HepG2 (cell line): ENCODE measurements at regions not wholly inside any gene's neighbourhood (a gene's known extent, or its start where the extent isn't known, plus 50 kb on each side); places are given as distances from the start of the nearest gene placed in this dataset.
"Not testable (repeated sequence)": the region's sequence is repeated elsewhere in the genome, so short reads cannot be mapped to it uniquely, and the experiment has no call there.

ENCODE experiments used
- ATAC-seq: fragments of 200-7000 bp; cut with Tn5 transposase; 3 replicates; pipeline ENCODE4 v1.9.1; 2020; ENCODE audit warnings: mild to moderate bottlenecking, moderate library complexity
- BruUV-seq: library from RNA; stranded (reverse); fragments of 400-500 nt; replicated peaks from 2 replicates; lab custom pipeline; 2021; lab: Mats Ljungman, UMichigan
- CTCF ChIA-PET: fragments of 300-600 bp; formaldehyde crosslinking; extraction: SDS; loops from one replicate; lab custom pipeline; 2021; ENCODE audit warnings: low total read pairs, inconsistent platforms, low intra/inter-chr PET ratio; lab: Yijun Ruan, JAX
- POLR2A ChIA-PET: fragments of 350-600 bp; sonication (Branson Sonifier 250); formaldehyde crosslinking; loops from one replicate; lab custom pipeline; 2020; ENCODE audit warnings: antibody characterized with exemption, inconsistent platforms; lab: Yijun Ruan, JAX
- DNase-seq: peaks from one replicate; pipeline ENCODE4 v3.0.0-alpha.2; 2015; ENCODE audit warnings: low spot score
- FAIRE-seq: peaks from 3 replicates; lab custom pipeline; 2011; peaks lifted over from hg19 to GRCh38; lab: Jason Lieb, UNC
- H2AFZ ChIP-seq: one replicate; pipeline ENCODE4 v1.6.1; 2011; ENCODE audit warnings: low read length, inconsistent platforms
- H3K27ac ChIP-seq: fragments of 300-600 bp; 3 replicates; pipeline ENCODE4 v1.8.0; 2011; ENCODE audit warnings: mixed run types, mild to moderate bottlenecking, mixed read lengths, low read length, inconsistent platforms; ENCODE audit not compliant: insufficient read depth; ENCODE audit errors: extremely low read length
- H3K27me3 ChIP-seq, 2 experiments: fragments of 200-600 bp in 1 of 2; 2 replicates in 1 of 2; 3 replicates in 1 of 2; pipeline versions ENCODE4 v1.6.0 to v1.8.0; 2011; ENCODE audit warnings: low read length in 2 of 2, mild to moderate bottlenecking in 2 of 2, moderate library complexity in 2 of 2, inconsistent platforms in 1 of 2; ENCODE audit not compliant: insufficient read depth in 2 of 2, control insufficient read depth in 1 of 2
- H3K36me3 ChIP-seq, 2 experiments: fragments of 200-600 bp in 1 of 2; replicated peaks in 1 of 2; 2 replicates in 1 of 2; 3 replicates in 1 of 2; pipeline versions ENCODE4 v1.5.1 to v1.8.0; 2011; ENCODE audit warnings: low read length in 2 of 2, inconsistent platforms in 1 of 2; ENCODE audit not compliant: insufficient read depth in 2 of 2, control insufficient read depth in 1 of 2
- H3K4me1 ChIP-seq: 2 replicates; pipeline ENCODE4 v1.5.1; 2012; ENCODE audit warnings: low read length, inconsistent platforms; ENCODE audit not compliant: insufficient read depth
- H3K4me2 ChIP-seq: 2 replicates; pipeline ENCODE4 v1.6.0; 2011; ENCODE audit warnings: low read depth, low read length, inconsistent platforms
- H3K4me3 ChIP-seq, 3 experiments: fragments of 200-600 bp in 1 of 3; sonication (generic), shearing (Covaris generic) in 1 of 3; replicated peaks in 1 of 3; 2 replicates each; pipeline ENCODE4 v1.5.1; 2011 to 2016; ENCODE audit warnings: low read length in 3 of 3, inconsistent platforms in 2 of 3, low read depth in 2 of 3, mild to moderate bottlenecking in 2 of 3, control low read depth in 1 of 3, mixed read lengths in 1 of 3; ENCODE audit not compliant: insufficient read depth in 1 of 3
- H3K79me2 ChIP-seq: one replicate; pipeline ENCODE4 v1.6.1; 2011; ENCODE audit warnings: low read length, inconsistent platforms; ENCODE audit not compliant: insufficient read depth
- H3K9ac ChIP-seq: 2 replicates; pipeline ENCODE4 v1.6.0; 2011; ENCODE audit warnings: mild to moderate bottlenecking, low read depth, low read length, inconsistent platforms; ENCODE audit not compliant: insufficient read depth
- H3K9me3 ChIP-seq: 2 replicates; pipeline ENCODE4 v1.5.1; 2012; ENCODE audit warnings: mild to moderate bottlenecking, low read length
- H4K20me1 ChIP-seq: 2 replicates; pipeline ENCODE4 v1.6.0; 2011; ENCODE audit warnings: inconsistent platforms, mild to moderate bottlenecking, low read length, moderate library complexity; ENCODE audit not compliant: insufficient read depth
- FOXJ3 ChIP-seq: sonication (generic); formaldehyde crosslinking; IDR thresholded peaks from 2 replicates; pipeline ENCODE4 v1.4.0; 2020; ENCODE audit warnings: missing genetic modification reagents, mild to moderate bottlenecking, borderline replicate concordance
- HHEX ChIP-seq: IDR thresholded peaks from 2 replicates; pipeline ENCODE4 v1.6.1; 2016; ENCODE audit warnings: control low read depth
- MAFF ChIP-seq: IDR thresholded peaks from 2 replicates; pipeline ENCODE4 v1.6.1; 2011; ENCODE audit warnings: low read depth, low read length, improper control_type of control experiment
- MAFK ChIP-seq, 2 experiments: IDR thresholded peaks in 1 of 2; conservative IDR thresholded peaks in 1 of 2; 2 replicates each; pipeline ENCODE4 v1.6.1; 2011; ENCODE audit warnings: improper control_type of control experiment in 2 of 2, low read length in 2 of 2
- ZBTB38 ChIP-seq: sonication (generic); formaldehyde crosslinking; IDR thresholded peaks from 2 replicates; pipeline ENCODE4 v1.5.1; 2020; ENCODE audit warnings: mild to moderate bottlenecking, missing genetic modification reagents
- ZNF205 ChIP-seq: IDR thresholded peaks from 2 replicates; pipeline ENCODE4 v1.6.1; 2018; ENCODE audit warnings: missing biosample characterization, missing genetic modification reagents
- ZNF775 ChIP-seq: sonication (generic); formaldehyde crosslinking; IDR thresholded peaks from 2 replicates; pipeline ENCODE4 v1.4.0; 2020; ENCODE audit warnings: missing genetic modification reagents, mild to moderate bottlenecking, moderate library complexity, borderline replicate concordance
- WGBS: methylation state at CpG from one replicate; pipeline ENCODE4 v1.1.6; 2017; ENCODE audit warnings: low lambda C conversion rate; 5-methylcytosine and 5-hydroxymethylcytosine counted together
- in situ Hi-C: cut with HindIII; loops from 2 replicates; pipeline ENCODE4 v1.10.0; 2017; ENCODE audit warnings: low pct_unique_long_range_greater_than_20kb; ENCODE audit not compliant: extremely low pct_ligation_motif_present
- intact Hi-C: fragments of 100-400 bp; cut with micrococcal nuclease; formaldehyde crosslinking; loops from one replicate; pipeline ENCODE4 v1.10.0; 2022; ENCODE audit not compliant: unreplicated experiment

GRCh38 chr2:131724019-131724418 lies 196.3 kb downstream of the CCDC74A start (continued):
- TF ChIP-seq FOXJ3 (CRISPR knock-in tag) = no peak
- no peak for TF ChIP-seq ZBTB38 (CRISPR knock-in tag)
- no peak for TF ChIP-seq HHEX (CRISPR knock-in tag)
- no peak for TF ChIP-seq ZNF775 (CRISPR knock-in tag)
- no peak for TF ChIP-seq ZNF205 (CRISPR knock-in tag)
- TF ChIP-seq, all 625 proteins: peak for 0

DNA sequence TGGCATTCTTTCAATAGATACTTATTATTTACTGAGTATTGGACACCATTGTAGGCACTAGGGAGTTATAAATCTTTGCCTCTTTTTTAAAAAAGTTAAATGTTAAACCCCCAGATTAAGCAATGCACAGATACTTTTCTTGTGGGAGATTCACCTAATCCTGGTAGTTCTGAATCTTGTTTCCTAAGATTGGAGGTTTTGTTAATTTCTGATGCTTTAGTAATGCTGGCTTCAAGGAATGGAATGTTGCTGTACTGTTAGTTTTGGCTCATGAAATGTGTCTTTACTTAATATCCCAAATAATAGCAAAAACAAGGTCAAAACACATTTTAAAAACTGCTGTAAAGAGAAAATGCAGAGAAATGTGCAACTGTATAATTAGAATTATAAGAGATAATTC lies 200.8 kb downstream of the CCDC74A start:
- H3K4me3 ChIP-seq, H3K9me3 ChIP-seq, CTCF ChIA-PET, DNase-seq, BruUV-seq, H3K27me3 ChIP-seq, H3K79me2 ChIP-seq, H3K36me3 ChIP-seq, H4K20me1 ChIP-seq, H3K9ac ChIP-seq, intact Hi-C loops, H3K4me2 ChIP-seq, H3K27ac ChIP-seq, POLR2A ChIA-PET, H2AFZ ChIP-seq, in situ Hi-C loops, FAIRE-seq, ATAC-seq, H3K4me1 ChIP-seq: not testable (repeated sequence)

DNA sequence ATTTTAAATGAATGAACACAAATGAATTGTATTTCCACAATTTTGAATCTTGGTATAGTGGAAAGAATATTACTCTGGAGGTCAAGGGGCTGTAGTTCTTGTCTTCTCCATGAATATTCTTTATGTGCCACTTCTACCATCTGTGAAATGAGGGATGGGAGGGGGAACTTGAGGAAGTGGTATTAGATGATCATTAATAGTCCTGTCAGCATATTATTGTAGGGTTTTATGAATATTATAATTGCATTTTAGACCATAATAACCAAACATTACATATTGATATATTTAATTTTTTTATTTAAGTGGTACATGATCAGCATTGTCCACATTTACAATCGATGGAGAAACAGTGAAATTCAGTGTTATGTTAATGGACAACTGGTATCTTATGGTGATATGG lies 205.8 kb downstream of the CCDC74A start:
- H3K27ac ChIP-seq, in situ Hi-C loops, CTCF ChIA-PET, H3K36me3 ChIP-seq, H3K27me3 ChIP-seq, H3K4me3 ChIP-seq, FAIRE-seq, H3K9me3 ChIP-seq, ATAC-seq, H2AFZ ChIP-seq, DNase-seq, intact Hi-C loops: not testable (repeated sequence)
- 82% methylated on average over 1 of the region's 1 CpG for WGBS
- H3K4me1 ChIP-seq = peaks cover 11% of the 10 kb centered on the region
- peak; percentile 76; the same call in 1 of the 2 replicates for TF ChIP-seq MAFF
- peak; percentile 77 to 80 for TF ChIP-seq MAFK (conservative IDR thresholded peaks at IDR 0.05 in 1 of 2, IDR thresholded peaks at IDR 0.05 in 1 of 2; ENCODE audit: low read length in 2 of 2)
- TF ChIP-seq, all 625 proteins: peak for 2; not testable (repeated sequence) for 623
- H3K9ac ChIP-seq, POLR2A ChIA-PET, H4K20me1 ChIP-seq, H3K79me2 ChIP-seq, BruUV-seq, H3K4me2 ChIP-seq: not testable (repeated sequence)

DNA sequence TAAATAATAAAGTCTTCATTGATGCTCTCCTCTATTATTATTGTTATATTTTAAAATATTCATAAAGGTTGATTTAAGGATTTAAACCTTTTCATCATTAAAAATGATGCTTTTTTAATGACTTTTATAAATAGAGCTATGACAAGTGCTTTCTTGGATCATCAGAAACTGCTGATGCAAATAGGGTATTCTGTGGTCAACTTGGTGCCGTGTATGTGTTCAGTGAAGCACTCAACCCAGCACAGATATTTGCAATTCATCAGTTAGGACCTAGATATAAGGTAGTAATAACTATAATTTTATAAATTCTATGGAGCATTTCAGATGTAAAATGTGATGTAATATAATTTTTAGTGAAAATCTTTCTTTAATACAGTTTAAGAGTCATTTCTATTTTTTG lies 208.7 kb downstream of the CCDC74A start:
- intact Hi-C loops, CTCF ChIA-PET, H3K4me3 ChIP-seq, POLR2A ChIA-PET, H3K27me3 ChIP-seq, ATAC-seq, H3K27ac ChIP-seq, H3K9ac ChIP-seq, H3K4me2 ChIP-seq, BruUV-seq, H3K79me2 ChIP-seq, DNase-seq, H2AFZ ChIP-seq, H3K36me3 ChIP-seq, in situ Hi-C loops, H3K9me3 ChIP-seq, H4K20me1 ChIP-seq, FAIRE-seq: not testable (repeated sequence)
- H3K4me1 ChIP-seq = peaks cover 24% of the 10 kb centered on the region
- 92% methylated on average over 1 of the region's 1 CpG for WGBS
